ENCODE measurements at regions not wholly inside any gene's neighbourhood (a gene's known extent, or its start where the extent isn't known, plus 50 kb on each side); places are given as distances from the start of the nearest gene placed in this dataset.
"Not testable (repeated sequence)": the region's sequence is repeated elsewhere in the genome, so short reads cannot be mapped to it uniquely, and the experiment has no call there.

GRCh38 chr17:30731210-30732132 lies 93.0 kb downstream of the CRLF3 start:
- DNase-seq: peak; percentile 56

DNA sequence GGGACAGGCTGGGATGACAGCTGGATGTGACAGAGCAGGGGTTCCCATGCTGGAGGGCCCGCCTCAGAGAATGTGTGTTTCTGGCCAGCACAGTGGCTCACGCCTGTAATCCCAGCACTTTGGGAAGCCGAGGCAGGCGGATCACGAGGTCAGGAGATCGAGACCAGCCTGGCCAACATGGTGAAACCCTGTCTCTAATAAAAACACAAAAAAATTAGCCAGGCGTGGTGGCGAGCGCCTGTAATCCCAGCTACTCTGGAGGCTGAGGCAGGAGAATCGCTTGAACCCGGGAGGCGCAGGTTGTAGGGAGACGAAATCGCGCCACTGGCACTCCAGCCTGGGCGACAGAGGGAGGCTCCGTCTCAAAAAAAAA lies 93.7 kb downstream of the CRLF3 start:
- DNase-seq: not testable (repeated sequence)

GRCh38 chr17:30730171-30730836 lies 94.2 kb downstream of the CRLF3 start:
- not testable (repeated sequence) for DNase-seq

- DNase-seq: not testable (repeated sequence)
Measured at GRCh38 chr17:30729471-30730170, 94.9 kb downstream of the CRLF3 start.

GRCh38 chr17:30727517-30727916 lies 97.0 kb downstream of the CRLF3 start:
- DNase-seq: not testable (repeated sequence)

DNA sequence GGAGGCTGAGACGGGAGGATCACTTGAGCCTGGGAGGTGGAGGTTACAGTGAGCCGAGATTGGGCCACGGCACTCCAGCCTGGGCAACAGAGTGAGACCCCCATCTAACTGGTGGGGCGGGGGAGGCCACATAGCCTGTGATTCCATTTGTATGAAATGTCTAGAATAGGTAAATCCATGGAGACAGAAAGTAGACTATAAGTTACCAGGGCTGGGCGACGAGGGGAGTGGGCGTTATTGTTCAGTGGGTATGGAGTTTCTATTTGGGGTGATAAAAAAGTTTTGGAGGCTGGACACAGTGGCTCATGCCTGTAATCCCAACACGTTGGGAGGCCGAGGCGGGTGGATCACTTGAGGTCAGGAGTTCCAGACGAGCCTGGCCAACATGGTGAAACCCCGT lies 97.8 kb downstream of the CRLF3 start:
- DNase-seq: not testable (repeated sequence)

DNA sequence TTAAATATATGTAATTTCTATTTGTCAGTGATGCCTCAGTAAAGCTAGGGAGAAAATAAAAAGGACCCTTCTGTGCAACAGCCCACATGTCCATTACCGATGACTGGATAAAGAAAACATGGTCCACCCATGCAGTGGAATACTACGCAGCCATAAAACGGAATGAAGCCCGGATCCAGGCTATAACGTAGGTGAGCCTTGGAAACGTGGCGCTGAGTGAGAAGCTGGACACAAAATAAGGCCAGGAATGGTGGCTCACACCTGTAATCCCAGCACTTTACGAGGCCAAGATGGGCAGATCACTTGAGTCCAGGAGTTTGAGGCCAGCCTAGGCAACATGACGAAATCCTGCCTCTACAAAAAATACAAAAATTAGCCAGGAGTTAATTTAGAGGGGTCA lies 98.2 kb downstream of the CRLF3 start:
- not testable (repeated sequence) for DNase-seq

- not testable (repeated sequence) for DNase-seq
Measured at GRCh38 chr17:30724034-30724650, 100.3 kb downstream of the CRLF3 start.

GRCh38 chr17:30722114-30722780 lies 102.2 kb downstream of the CRLF3 start:
- not testable (repeated sequence) for DNase-seq

- not testable (repeated sequence) for DNase-seq
Measured at GRCh38 chr17:30720971-30721370, 103.5 kb downstream of the CRLF3 start.

DNA sequence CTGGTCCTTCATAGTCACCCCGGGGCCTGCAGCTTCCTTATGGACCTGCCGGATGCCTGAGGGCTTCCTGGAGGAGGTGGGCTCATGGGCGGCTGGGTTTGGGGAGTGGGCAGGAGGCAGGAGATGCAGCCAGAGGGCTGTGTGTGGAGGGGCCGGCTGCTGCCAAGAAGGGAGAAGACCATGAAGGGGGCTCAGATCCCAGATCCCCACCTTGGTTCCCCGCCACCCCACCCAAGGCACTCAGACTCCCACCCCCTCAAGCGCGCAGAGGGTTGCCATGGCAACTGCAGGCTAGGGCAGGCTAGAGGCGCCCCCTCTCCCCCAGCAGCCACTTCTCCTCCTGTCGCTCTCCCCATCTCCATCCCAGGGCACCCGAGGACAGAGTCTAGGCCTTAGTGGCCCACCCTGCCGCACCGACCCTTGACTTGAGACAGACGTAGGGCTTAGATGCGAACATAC lies 104.5 kb downstream of the CRLF3 start:
- no peak for DNase-seq

DNA sequence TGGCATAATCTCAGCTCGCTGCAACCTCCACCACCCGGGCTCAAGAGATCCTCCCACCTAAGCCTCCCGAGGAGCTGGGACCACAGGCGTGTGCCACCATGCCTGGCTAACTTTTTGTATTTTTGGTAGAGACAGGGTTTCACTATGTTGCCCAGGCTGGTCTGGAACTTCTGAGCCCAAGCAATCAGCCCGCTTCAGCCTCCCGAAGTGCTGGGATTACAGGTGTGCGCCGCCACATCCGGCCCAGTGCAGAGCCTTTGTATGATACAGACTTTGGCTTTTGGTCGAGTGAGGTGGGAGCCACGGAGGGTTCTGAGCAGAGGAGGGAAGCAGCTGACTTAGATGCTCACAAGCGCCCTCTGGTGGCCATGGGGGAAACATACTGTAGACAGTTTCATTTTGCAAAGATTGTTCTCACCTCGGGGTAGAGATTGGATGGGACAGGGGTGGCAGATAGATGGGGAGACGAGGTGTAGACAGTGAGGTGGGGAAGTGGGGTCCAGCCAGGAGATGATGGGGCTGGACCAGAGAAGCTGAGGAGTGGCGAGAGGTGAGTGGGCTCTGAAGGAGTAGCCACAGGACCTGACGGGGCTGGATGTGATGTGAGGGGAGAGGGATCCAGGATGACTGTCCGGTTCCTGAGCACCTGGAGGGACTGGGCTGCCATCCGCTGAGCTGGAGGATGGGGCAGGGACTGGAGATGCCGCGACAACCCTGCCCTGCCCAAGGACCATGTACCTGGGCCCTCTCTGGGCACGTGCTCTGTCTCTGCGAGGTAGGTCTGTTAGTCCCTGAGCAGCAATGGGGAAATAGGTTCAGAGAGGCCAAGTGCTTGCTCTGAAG lies 105.1 kb downstream of the CRLF3 start:
- peak; percentile 70 for DNase-seq

GRCh38 chr17:30718691-30719090 lies 105.8 kb downstream of the CRLF3 start:
- DNase-seq: not testable (repeated sequence)

DNA sequence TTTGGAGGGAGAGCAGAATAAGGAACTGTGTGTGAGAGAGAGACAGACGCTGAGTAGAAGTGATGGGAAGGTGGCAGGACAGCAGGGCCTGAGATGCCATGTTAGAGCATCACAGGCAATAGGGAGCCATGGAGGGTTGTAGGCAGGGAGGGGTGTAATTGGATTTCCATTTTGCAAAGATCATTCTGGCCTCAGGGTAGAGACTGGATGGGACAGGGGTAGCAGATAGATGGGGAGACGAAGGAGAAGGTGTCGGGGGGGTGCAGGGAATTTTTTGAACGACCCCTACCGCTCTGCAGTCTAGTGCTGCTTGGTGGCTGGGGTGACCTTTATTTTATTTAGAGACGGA lies 106.4 kb downstream of the CRLF3 start:
- DNase-seq: not testable (repeated sequence)

- DNase-seq: no peak
Measured at GRCh38 chr17:30717291-30718098, 107.0 kb downstream of the CRLF3 start.

DNA sequence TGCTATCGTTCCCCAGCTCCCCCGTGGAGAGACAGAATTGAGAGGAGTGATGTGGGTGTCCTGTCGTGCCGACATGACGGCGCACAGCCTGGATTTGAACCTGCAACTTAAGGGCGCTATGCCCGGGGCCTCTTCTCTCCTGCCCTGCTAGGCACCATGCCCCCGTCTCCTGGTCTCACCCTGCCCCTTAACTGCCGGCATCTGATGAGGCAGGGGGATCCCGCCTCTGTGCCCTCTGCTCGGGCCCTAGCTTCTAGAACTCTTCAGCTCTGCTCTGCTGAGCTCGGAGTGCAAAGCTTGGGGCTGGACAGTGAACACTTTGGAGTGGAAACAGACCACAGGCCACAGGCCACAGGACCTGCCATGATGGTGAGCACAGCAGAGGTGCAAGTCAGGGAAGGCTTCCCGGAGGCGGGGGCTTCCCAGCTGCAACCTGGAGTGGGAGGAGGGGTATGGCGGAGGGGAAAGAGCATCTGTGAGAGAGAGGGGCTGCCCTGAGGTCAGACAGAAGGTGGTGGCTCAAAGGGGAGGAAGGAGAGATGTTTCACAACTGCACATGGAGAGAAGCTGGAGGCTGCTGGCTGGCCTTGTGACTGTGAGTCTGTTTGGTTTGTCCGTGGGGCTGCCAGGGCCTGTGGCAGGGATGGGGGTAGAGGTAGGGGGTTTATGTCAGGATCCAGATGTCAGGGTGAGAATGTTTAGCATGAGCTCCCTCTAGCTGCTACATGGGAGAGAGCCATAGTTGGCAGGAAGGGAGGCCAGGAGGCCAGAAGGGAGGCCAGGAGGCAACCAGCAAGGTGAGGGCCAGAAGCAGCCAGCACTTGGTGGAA lies 107.8 kb downstream of the CRLF3 start:
- DNase-seq: peak; percentile 67

GRCh38 chr17:30714825-30715622 lies 109.5 kb downstream of the CRLF3 start:
- DNase-seq: peak; percentile 46

GRCh38 chr17:30713805-30714204 lies 110.7 kb downstream of the CRLF3 start:
- DNase-seq: not testable (repeated sequence)

DNA sequence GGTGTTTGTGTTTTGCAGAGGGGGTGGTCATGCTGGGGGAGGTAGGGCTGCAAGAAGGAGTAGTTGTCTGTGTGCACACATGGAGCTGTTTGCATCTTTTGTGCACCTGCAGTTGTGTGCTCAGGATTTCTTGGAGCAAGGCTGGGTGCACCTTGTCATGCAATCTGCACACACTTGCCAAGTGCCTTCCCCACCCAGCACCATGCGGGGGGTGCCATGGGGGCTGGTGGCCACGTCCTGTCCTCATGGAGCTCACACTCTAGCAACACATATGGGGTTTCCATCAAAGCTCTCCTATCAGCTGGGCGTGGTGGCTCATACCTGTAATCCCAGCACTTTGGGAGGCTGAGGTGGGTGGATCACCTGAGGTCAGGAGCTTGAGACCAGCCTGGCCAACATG lies 111.6 kb downstream of the CRLF3 start:
- not testable (repeated sequence) for DNase-seq

All from inflammatory macrophage treated with lipopolysaccharide for 4 hours (primary cell).